Endothelial cell (in vitro differentiated cells): ENCODE measurements at regions not wholly inside any gene's neighbourhood (a gene's known extent, or its start where the extent isn't known, plus 50 kb on each side); places are given as distances from the start of the nearest gene placed in this dataset.

Experiments
- DNase-seq: peaks from one replicate; pipeline ENCODE4 v3.0.0; 2021; ENCODE audit warnings: low spot score
- H3K27ac Mint-ChIP-seq: one replicate; pipeline ENCODE4 v1.8.0; 2021; ENCODE audit warnings: mixed read lengths, inconsistent platforms; ENCODE audit not compliant: unreplicated experiment
- H3K27me3 Mint-ChIP-seq: one replicate; pipeline ENCODE4 v1.8.0; 2021; ENCODE audit warnings: mild to moderate bottlenecking, moderate library complexity, mixed read lengths, inconsistent platforms; ENCODE audit not compliant: unreplicated experiment
- H3K36me3 Mint-ChIP-seq: one replicate; pipeline ENCODE4 v1.8.0; 2021; ENCODE audit warnings: mild to moderate bottlenecking, low read depth, mixed read lengths, inconsistent platforms; ENCODE audit not compliant: unreplicated experiment
- H3K4me1 Mint-ChIP-seq: one replicate; pipeline ENCODE4 v1.8.0; 2021; ENCODE audit warnings: mild to moderate bottlenecking, mixed read lengths, inconsistent platforms; ENCODE audit not compliant: unreplicated experiment
- H3K4me3 Mint-ChIP-seq: one replicate; pipeline ENCODE4 v1.8.0; 2021; ENCODE audit warnings: mild to moderate bottlenecking, mixed read lengths, inconsistent platforms; ENCODE audit not compliant: unreplicated experiment
- H3K9me3 Mint-ChIP-seq: one replicate; pipeline ENCODE4 v1.8.0; 2021; ENCODE audit warnings: mixed read lengths, inconsistent platforms; ENCODE audit not compliant: unreplicated experiment
- TF ChIP-seq, protein P1 (sequence below): fragments of 200-600 bp; sonication (generic); IDR thresholded peaks from one replicate; pipeline ENCODE4 v1.5.0; 2021; ENCODE audit warnings: antibody characterized with exemption; ENCODE audit not compliant: unreplicated experiment

DNA sequence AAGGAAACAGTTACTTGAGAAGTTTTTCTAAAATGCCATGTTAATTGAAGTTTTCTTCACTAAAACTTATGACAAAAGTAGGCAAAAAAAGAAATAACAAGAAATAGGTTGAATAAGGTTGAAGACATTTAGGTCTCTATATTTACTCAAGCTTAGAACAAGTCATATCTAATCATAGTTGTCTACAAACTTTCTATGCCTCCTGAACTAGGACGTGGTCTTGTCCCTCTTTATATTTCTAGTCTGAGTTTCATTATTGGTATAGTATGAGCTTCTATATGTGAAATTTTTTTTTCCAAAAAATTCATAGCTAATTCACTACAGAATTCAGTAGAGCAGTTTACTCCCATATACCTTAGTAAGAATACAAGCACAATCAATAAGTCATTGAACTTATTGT lies 836.4 kb downstream of the SLITRK6 start:
- Mint-ChIP-seq H3K9me3 (no peaks in the 10 kb centered on the region), H3K27me3 (no peaks in the 10 kb centered on the region), H3K36me3 (no peaks in the 10 kb centered on the region), H3K27ac (no peak overlapping the region), H3K4me1 (no peaks in the 10 kb centered on the region), H3K4me3 (no peak overlapping the region)
- no peak for DNase-seq
- TF ChIP-seq, protein P1, sequence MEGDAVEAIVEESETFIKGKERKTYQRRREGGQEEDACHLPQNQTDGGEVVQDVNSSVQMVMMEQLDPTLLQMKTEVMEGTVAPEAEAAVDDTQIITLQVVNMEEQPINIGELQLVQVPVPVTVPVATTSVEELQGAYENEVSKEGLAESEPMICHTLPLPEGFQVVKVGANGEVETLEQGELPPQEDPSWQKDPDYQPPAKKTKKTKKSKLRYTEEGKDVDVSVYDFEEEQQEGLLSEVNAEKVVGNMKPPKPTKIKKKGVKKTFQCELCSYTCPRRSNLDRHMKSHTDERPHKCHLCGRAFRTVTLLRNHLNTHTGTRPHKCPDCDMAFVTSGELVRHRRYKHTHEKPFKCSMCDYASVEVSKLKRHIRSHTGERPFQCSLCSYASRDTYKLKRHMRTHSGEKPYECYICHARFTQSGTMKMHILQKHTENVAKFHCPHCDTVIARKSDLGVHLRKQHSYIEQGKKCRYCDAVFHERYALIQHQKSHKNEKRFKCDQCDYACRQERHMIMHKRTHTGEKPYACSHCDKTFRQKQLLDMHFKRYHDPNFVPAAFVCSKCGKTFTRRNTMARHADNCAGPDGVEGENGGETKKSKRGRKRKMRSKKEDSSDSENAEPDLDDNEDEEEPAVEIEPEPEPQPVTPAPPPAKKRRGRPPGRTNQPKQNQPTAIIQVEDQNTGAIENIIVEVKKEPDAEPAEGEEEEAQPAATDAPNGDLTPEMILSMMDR = no peak

DNA sequence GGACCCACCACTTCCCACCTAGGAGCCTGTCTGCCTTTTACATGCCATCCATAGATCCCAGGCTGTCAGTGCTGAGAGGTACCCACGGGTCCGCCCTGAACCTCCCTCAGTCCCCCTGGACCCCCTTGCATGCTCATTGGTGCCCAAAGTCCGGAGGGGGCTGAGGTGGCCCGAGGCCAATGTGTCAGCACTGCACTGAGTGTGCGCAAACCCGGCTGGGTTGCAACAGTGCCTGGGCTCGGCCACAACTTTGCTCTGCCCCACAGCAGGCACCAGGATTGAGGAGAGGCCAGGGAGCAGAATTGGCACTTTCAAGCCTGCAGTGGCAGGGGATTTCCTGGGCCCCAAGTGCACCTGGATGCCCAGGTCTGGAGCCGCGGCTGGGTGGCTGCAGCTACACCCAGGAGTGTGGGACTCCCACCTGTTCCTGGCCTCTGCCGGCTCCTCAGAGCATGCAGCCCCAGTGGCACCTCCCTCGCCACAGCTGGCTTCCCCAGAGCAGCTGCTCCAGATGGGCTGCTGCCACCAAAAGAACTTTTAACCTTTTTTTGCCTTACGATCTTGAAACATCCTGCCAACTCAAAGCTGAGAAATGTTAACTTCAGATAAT lies 837.0 kb downstream of the SLITRK6 start:
- TF ChIP-seq, protein P1 = no peak
- no peaks in the 10 kb centered on the region for H3K9me3 Mint-ChIP-seq
- no peak overlapping the region for H3K27ac Mint-ChIP-seq
- no peak for DNase-seq
- H3K36me3 Mint-ChIP-seq = no peaks in the 10 kb centered on the region
- no peaks in the 10 kb centered on the region for H3K27me3 Mint-ChIP-seq
- no peaks in the 10 kb centered on the region for H3K4me1 Mint-ChIP-seq
- no peak overlapping the region for H3K4me3 Mint-ChIP-seq

DNA sequence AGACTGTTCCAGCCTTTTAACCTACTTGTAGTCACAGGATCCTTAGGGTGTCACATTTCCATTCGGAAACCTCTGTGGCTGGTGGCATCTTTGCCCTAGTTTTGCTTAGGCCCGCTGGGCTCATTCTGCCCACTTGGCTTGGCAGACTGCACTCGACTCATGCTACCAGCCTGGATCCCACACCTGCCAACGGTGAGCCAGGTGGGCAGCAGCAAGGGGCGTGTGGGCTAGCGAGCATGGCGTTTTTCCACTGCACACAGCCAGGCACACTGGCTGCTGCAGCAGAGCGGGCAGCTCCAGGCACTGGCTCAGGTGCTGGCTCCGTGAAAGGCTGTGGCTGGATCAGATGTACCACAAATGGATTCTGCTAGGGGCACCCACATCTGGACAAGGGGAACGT lies 838.2 kb downstream of the SLITRK6 start:
- no peak for DNase-seq
- TF ChIP-seq, protein P1 = no peak
- no peaks in the 10 kb centered on the region for H3K4me1 Mint-ChIP-seq
- no peak overlapping the region for H3K27ac Mint-ChIP-seq
- no peaks in the 10 kb centered on the region for H3K9me3 Mint-ChIP-seq
- H3K36me3 Mint-ChIP-seq = no peaks in the 10 kb centered on the region
- H3K27me3 Mint-ChIP-seq = no peaks in the 10 kb centered on the region
- H3K4me3 Mint-ChIP-seq = no peak overlapping the region

DNA sequence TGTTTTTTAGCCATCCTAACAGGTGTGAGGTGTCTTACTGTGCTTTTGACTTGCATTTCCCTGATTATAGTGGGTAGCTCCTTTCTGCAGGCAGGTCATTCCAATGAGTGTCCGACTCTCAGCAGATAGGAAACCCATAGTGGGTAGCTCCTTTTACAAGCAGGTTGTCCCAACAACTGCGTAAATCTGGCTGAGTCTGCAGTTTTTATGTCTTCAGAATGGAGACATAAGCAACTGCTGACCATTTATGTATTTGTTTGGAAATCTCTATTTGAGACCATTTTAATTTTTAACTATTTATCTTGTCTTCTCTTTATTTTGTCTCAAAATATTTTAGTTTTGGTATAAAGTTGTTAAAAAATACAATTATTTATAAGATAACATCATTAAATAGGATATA lies 839.4 kb downstream of the SLITRK6 start:
- Mint-ChIP-seq H3K27me3 (no peaks in the 10 kb centered on the region), H3K9me3 (no peaks in the 10 kb centered on the region), H3K36me3 (no peaks in the 10 kb centered on the region), H3K4me3 (no peak overlapping the region), H3K27ac (no peak overlapping the region), H3K4me1 (no peaks in the 10 kb centered on the region)
- no peak for DNase-seq
- TF ChIP-seq, protein P1 = no peak

DNA sequence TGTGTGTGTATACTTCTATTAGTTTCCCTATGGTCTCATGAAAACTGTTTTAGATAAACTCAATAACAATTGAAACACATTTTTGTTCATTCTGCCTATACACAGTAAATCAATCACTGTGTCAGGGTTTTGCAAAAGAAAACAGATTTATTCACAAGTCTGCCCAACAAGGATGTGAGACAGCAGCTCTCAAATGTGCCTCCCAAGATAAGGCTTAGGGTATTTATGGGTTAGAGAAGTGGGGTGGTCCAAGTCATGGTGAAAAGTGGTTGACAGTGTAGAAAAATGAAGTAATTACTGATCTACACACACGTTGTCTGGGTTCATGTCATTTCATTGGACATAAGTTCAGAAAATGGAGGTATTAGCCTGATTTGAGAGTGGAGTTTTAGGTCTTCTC lies 844.6 kb downstream of the SLITRK6 start:
- no peaks in the 10 kb centered on the region for H3K27me3 Mint-ChIP-seq
- H3K36me3 Mint-ChIP-seq = no peaks in the 10 kb centered on the region
- no peak overlapping the region for H3K27ac Mint-ChIP-seq
- no peak overlapping the region for H3K4me3 Mint-ChIP-seq
- no peaks in the 10 kb centered on the region for H3K4me1 Mint-ChIP-seq
- no peaks in the 10 kb centered on the region for H3K9me3 Mint-ChIP-seq
- DNase-seq = no peak
- TF ChIP-seq, protein P1 = no peak
